ENCODE measurements at regions not wholly inside any gene's neighbourhood (a gene's known extent, or its start where the extent isn't known, plus 50 kb on each side); places are given as distances from the start of the nearest gene placed in this dataset.

- Histone ChIP-seq H3K27ac (ENCODE audit: low read depth, low read length) (no peak overlapping the region), H3K36me3 (ENCODE audit: control insufficient read depth, insufficient read depth, low read length) (no peaks in the 10 kb centered on the region), H3K4me1 (ENCODE audit: control insufficient read depth, insufficient read depth, low read length) (no peaks in the 10 kb centered on the region), H3K9me3 (ENCODE audit: control insufficient read depth, insufficient read depth, low read length) (no peaks in the 10 kb centered on the region), H3K27me3 (ENCODE audit: control insufficient read depth, insufficient read depth, low read length) (no peaks in the 10 kb centered on the region), H3K4me3 (ENCODE audit: low read depth, low read length) (no peak overlapping the region)
- no peak for DNase-seq (ENCODE audit: low read depth in 4 of 6, low spot score in 6 of 6)
- WGBS (ENCODE audit: insufficient coverage): no CpG with 5 or more reads among the region's 2 CpGs
Observed at GRCh38 chr3:40829876-40830275, 305.1 kb downstream of the ZNF621 start.

GRCh38 chr3:40837300-40837699 lies 312.5 kb downstream of the ZNF621 start:
- Histone ChIP-seq H3K4me1 (ENCODE audit: control insufficient read depth, insufficient read depth, low read length) (no peaks in the 10 kb centered on the region), H3K9me3 (ENCODE audit: control insufficient read depth, insufficient read depth, low read length) (no peaks in the 10 kb centered on the region), H3K36me3 (ENCODE audit: control insufficient read depth, insufficient read depth, low read length) (no peaks in the 10 kb centered on the region), H3K27ac (ENCODE audit: low read depth, low read length) (no peak overlapping the region), H3K27me3 (ENCODE audit: control insufficient read depth, insufficient read depth, low read length) (no peaks in the 10 kb centered on the region), H3K4me3 (ENCODE audit: low read depth, low read length) (no peak overlapping the region)
- 83% methylated on average over 1 of the region's 2 CpGs for WGBS (ENCODE audit: insufficient coverage)
- DNase-seq (ENCODE audit: low read depth in 4 of 6, low spot score in 6 of 6): no peak

GRCh38 chr3:40841131-40841530 lies 316.4 kb downstream of the ZNF621 start:
- Histone ChIP-seq H3K27ac (ENCODE audit: low read depth, low read length) (no peak overlapping the region), H3K27me3 (ENCODE audit: control insufficient read depth, insufficient read depth, low read length) (no peaks in the 10 kb centered on the region), H3K4me1 (ENCODE audit: control insufficient read depth, insufficient read depth, low read length) (no peaks in the 10 kb centered on the region), H3K4me3 (ENCODE audit: low read depth, low read length) (no peak overlapping the region), H3K9me3 (ENCODE audit: control insufficient read depth, insufficient read depth, low read length) (no peaks in the 10 kb centered on the region), H3K36me3 (ENCODE audit: control insufficient read depth, insufficient read depth, low read length) (no peaks in the 10 kb centered on the region)
- no CpG with 5 or more reads among the region's 1 CpG for WGBS (ENCODE audit: insufficient coverage)
- no peak for DNase-seq (ENCODE audit: low read depth in 4 of 6, low spot score in 6 of 6)

- no peaks in the 10 kb centered on the region for H3K36me3 ChIP-seq (ENCODE audit: control insufficient read depth, insufficient read depth, low read length)
- H3K4me3 ChIP-seq (ENCODE audit: low read depth, low read length): no peak overlapping the region
- no peaks in the 10 kb centered on the region for H3K4me1 ChIP-seq (ENCODE audit: control insufficient read depth, insufficient read depth, low read length)
- no peaks in the 10 kb centered on the region for H3K27me3 ChIP-seq (ENCODE audit: control insufficient read depth, insufficient read depth, low read length)
- no peaks in the 10 kb centered on the region for H3K9me3 ChIP-seq (ENCODE audit: control insufficient read depth, insufficient read depth, low read length)
- H3K27ac ChIP-seq (ENCODE audit: low read depth, low read length): no peak overlapping the region
- DNase-seq (ENCODE audit: low read depth in 4 of 6, low spot score in 6 of 6): no peak
Observed at GRCh38 chr3:40841570-40842109, 316.9 kb downstream of the ZNF621 start.

GRCh38 chr3:40842714-40843113 lies 318.0 kb downstream of the ZNF621 start:
- no peak for DNase-seq (ENCODE audit: low read depth in 4 of 6, low spot score in 6 of 6)
- Histone ChIP-seq H3K4me1 (ENCODE audit: control insufficient read depth, insufficient read depth, low read length) (peaks cover 2% of the 10 kb centered on the region), H3K4me3 (ENCODE audit: low read depth, low read length) (no peak overlapping the region), H3K27ac (ENCODE audit: low read depth, low read length) (no peak overlapping the region), H3K36me3 (ENCODE audit: control insufficient read depth, insufficient read depth, low read length) (no peaks in the 10 kb centered on the region), H3K9me3 (ENCODE audit: control insufficient read depth, insufficient read depth, low read length) (no peaks in the 10 kb centered on the region), H3K27me3 (ENCODE audit: control insufficient read depth, insufficient read depth, low read length) (no peaks in the 10 kb centered on the region)
- WGBS (ENCODE audit: insufficient coverage): 99% methylated on average over 7 of the region's 11 CpGs

- no peaks in the 10 kb centered on the region for H3K9me3 ChIP-seq (ENCODE audit: control insufficient read depth, insufficient read depth, low read length)
- no peaks in the 10 kb centered on the region for H3K27me3 ChIP-seq (ENCODE audit: control insufficient read depth, insufficient read depth, low read length)
- no peak overlapping the region for H3K4me3 ChIP-seq (ENCODE audit: low read depth, low read length)
- H3K27ac ChIP-seq (ENCODE audit: low read depth, low read length): no peak overlapping the region
- no peak for DNase-seq (ENCODE audit: low read depth in 4 of 6, low spot score in 6 of 6)
- no peaks in the 10 kb centered on the region for H3K36me3 ChIP-seq (ENCODE audit: control insufficient read depth, insufficient read depth, low read length)
- peaks cover 5% of the 10 kb centered on the region for H3K4me1 ChIP-seq (ENCODE audit: control insufficient read depth, insufficient read depth, low read length)
- WGBS (ENCODE audit: insufficient coverage): no CpG with 5 or more reads among the region's 2 CpGs
Observed at GRCh38 chr3:40843208-40843624, 318.5 kb downstream of the ZNF621 start.

GRCh38 chr3:40843851-40844548 lies 319.2 kb downstream of the ZNF621 start:
- Histone ChIP-seq H3K9me3 (ENCODE audit: control insufficient read depth, insufficient read depth, low read length) (no peaks in the 10 kb centered on the region), H3K36me3 (ENCODE audit: control insufficient read depth, insufficient read depth, low read length) (no peaks in the 10 kb centered on the region), H3K4me3 (ENCODE audit: low read depth, low read length) (no peak overlapping the region), H3K27me3 (ENCODE audit: control insufficient read depth, insufficient read depth, low read length) (no peaks in the 10 kb centered on the region), H3K4me1 (ENCODE audit: control insufficient read depth, insufficient read depth, low read length) (peaks cover 5% of the 10 kb centered on the region), H3K27ac (ENCODE audit: low read depth, low read length) (no peak overlapping the region)
- DNase-seq (ENCODE audit: low read depth in 4 of 6, low spot score in 6 of 6): no peak
- 56% methylated on average over 4 of the region's 7 CpGs for WGBS (ENCODE audit: insufficient coverage)

- WGBS (ENCODE audit: insufficient coverage): no CpG with 5 or more reads among the region's 2 CpGs
- no peaks in the 10 kb centered on the region for H3K27me3 ChIP-seq (ENCODE audit: control insufficient read depth, insufficient read depth, low read length)
- no peaks in the 10 kb centered on the region for H3K36me3 ChIP-seq (ENCODE audit: control insufficient read depth, insufficient read depth, low read length)
- H3K27ac ChIP-seq (ENCODE audit: low read depth, low read length): no peak overlapping the region
- no peaks in the 10 kb centered on the region for H3K9me3 ChIP-seq (ENCODE audit: control insufficient read depth, insufficient read depth, low read length)
- no peak for DNase-seq (ENCODE audit: low read depth in 4 of 6, low spot score in 6 of 6)
- H3K4me3 ChIP-seq (ENCODE audit: low read depth, low read length): no peak overlapping the region
- H3K4me1 ChIP-seq (ENCODE audit: control insufficient read depth, insufficient read depth, low read length): peaks cover 5% of the 10 kb centered on the region
Observed at GRCh38 chr3:40844896-40845295, 320.1 kb downstream of the ZNF621 start.

- WGBS (ENCODE audit: insufficient coverage): 100% methylated on average over 1 of the region's 1 CpG
- Histone ChIP-seq H3K4me3 (ENCODE audit: low read depth, low read length) (no peak overlapping the region), H3K4me1 (ENCODE audit: control insufficient read depth, insufficient read depth, low read length) (peaks cover 5% of the 10 kb centered on the region), H3K27ac (ENCODE audit: low read depth, low read length) (no peak overlapping the region), H3K9me3 (ENCODE audit: control insufficient read depth, insufficient read depth, low read length) (no peaks in the 10 kb centered on the region), H3K27me3 (ENCODE audit: control insufficient read depth, insufficient read depth, low read length) (no peaks in the 10 kb centered on the region), H3K36me3 (ENCODE audit: control insufficient read depth, insufficient read depth, low read length) (no peaks in the 10 kb centered on the region)
- no peak for DNase-seq (ENCODE audit: low read depth in 4 of 6, low spot score in 6 of 6)
Observed at GRCh38 chr3:40845447-40845846, 320.7 kb downstream of the ZNF621 start.

- H3K9me3 ChIP-seq (ENCODE audit: control insufficient read depth, insufficient read depth, low read length): no peaks in the 10 kb centered on the region
- no peak overlapping the region for H3K4me3 ChIP-seq (ENCODE audit: low read depth, low read length)
- WGBS (ENCODE audit: insufficient coverage): no CpG with 5 or more reads among the region's 1 CpG
- peaks cover 5% of the 10 kb centered on the region for H3K4me1 ChIP-seq (ENCODE audit: control insufficient read depth, insufficient read depth, low read length)
- no peaks in the 10 kb centered on the region for H3K36me3 ChIP-seq (ENCODE audit: control insufficient read depth, insufficient read depth, low read length)
- H3K27ac ChIP-seq (ENCODE audit: low read depth, low read length): no peak overlapping the region
- no peaks in the 10 kb centered on the region for H3K27me3 ChIP-seq (ENCODE audit: control insufficient read depth, insufficient read depth, low read length)
- DNase-seq (ENCODE audit: low read depth in 4 of 6, low spot score in 6 of 6): no peak
Observed at GRCh38 chr3:40845916-40846315, 321.2 kb downstream of the ZNF621 start.

Measured in spinal cord (tissue), 9 donors.